ENCODE measurements at regions not wholly inside any gene's neighbourhood (a gene's known extent, or its start where the extent isn't known, plus 50 kb on each side); places are given as distances from the start of the nearest gene placed in this dataset.

DNA sequence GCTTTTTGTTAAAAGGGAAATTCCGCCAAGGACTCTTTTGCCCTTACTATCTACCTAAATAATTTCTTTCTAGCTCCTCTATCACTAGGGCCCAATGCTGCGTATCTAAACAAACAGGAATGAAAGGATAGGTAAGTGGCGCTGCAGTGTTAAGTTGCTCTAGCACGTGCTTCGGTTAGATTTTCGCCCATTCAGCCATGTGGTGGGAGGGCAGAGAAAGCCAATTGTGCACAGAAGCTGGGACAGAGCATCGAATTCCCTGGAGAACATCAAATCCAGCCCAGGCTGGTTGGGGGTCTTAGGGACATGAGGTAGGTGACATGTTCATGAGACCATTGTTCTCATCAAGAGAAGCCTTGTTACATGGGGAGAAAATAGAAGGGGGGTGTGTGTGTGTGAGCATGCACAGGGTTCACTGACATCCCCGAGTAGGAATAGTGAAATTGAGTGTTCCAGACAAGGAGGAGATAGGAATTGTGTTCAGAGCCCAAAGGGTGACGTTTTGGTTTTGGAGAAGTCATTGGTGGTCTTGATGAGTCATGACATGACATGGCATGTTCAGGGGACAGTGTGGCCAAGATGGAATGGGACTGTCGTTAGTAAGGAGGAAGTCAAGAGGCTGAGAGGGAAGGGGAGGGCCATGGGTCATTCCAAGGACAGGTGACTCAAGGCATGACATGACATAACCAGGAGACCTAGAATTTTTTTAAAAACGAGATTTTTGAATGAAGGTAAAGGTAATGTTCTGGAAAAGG, 107.1 kb downstream of the TLR5 start:
- H3K36me3 ChIP-seq (ENCODE audit: control insufficient read depth, insufficient read depth, low read length): no peaks in the 10 kb centered on the region
- POLR2A ChIA-PET: no interaction called here
- CTCF ChIA-PET: interaction anchor here (1.1 kb wide), 1 partner anchor 12 kb away, joined by 5 read pairs; no protein-coding TSS in a partner anchor
- H3K4me3 ChIP-seq (ENCODE audit: low read depth, low read length): no peak overlapping the region
- no peak for DNase-seq (ENCODE audit: low read depth)
- no peak for TF ChIP-seq CTCF (IDR thresholded peaks at IDR 0.05; ENCODE audit: insufficient read depth, low read depth, low read length)
- H3K27me3 ChIP-seq (ENCODE audit: control insufficient read depth, insufficient read depth, low read length): peaks cover 5% of the 10 kb centered on the region

DNA sequence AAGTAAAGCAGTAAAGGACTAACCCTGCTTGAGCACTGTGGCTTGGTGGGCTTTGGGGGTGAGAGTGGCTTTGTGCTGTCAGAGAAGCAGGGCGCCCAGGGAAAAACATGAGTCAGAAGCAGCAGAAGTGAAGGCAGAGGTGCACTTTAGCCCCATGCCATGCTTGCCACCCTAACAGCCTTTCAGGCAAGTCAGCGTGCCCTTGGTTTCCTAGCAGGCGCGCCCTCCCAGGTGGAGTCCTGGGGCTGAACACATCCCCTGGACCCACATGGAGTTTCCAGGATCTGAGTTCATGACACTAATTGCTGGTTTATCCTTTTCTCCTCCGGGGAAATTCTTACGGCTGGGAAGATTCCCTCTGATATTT, 106.6 kb downstream of the TLR5 start:
- Histone ChIP-seq H3K27me3 (ENCODE audit: control insufficient read depth, insufficient read depth, low read length) (peaks cover 5% of the 10 kb centered on the region), H3K36me3 (ENCODE audit: control insufficient read depth, insufficient read depth, low read length) (no peaks in the 10 kb centered on the region), H3K4me3 (ENCODE audit: low read depth, low read length) (no peak overlapping the region)
- TF ChIP-seq CTCF (IDR thresholded peaks at IDR 0.05; ENCODE audit: insufficient read depth, low read depth, low read length): no peak
- DNase-seq (ENCODE audit: low read depth): no peak
- ChIA-PET CTCF (no interaction called here), POLR2A (no interaction called here)

DNA sequence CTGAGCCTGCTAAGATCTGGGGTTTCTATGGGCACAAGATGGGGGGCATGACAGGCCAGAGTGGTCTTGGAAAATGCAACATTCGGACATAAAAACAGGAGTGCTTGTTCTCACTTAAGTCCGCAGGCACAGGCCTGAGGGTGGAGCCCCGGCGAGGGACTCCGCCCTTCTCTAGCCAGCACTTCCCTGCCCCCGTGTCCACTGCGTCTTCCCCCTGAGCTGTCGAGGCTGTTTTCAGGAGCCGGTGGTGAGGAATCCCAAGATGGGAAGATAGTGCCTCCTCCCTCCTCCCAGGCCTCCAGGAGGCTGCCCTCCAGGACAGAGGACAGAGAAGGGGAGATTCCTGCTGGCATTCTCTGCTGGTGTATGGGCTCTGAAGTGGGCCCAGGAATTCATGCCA, 105.2 kb downstream of the TLR5 start:
- DNase-seq (ENCODE audit: low read depth): no peak
- Histone ChIP-seq H3K4me3 (ENCODE audit: low read depth, low read length) (no peak overlapping the region), H3K36me3 (ENCODE audit: control insufficient read depth, insufficient read depth, low read length) (no peaks in the 10 kb centered on the region), H3K27me3 (ENCODE audit: control insufficient read depth, insufficient read depth, low read length) (peaks cover 5% of the 10 kb centered on the region)
- ChIA-PET POLR2A (no interaction called here), CTCF (no interaction called here)
- TF ChIP-seq CTCF (IDR thresholded peaks at IDR 0.05; ENCODE audit: insufficient read depth, low read depth, low read length): no peak

DNA sequence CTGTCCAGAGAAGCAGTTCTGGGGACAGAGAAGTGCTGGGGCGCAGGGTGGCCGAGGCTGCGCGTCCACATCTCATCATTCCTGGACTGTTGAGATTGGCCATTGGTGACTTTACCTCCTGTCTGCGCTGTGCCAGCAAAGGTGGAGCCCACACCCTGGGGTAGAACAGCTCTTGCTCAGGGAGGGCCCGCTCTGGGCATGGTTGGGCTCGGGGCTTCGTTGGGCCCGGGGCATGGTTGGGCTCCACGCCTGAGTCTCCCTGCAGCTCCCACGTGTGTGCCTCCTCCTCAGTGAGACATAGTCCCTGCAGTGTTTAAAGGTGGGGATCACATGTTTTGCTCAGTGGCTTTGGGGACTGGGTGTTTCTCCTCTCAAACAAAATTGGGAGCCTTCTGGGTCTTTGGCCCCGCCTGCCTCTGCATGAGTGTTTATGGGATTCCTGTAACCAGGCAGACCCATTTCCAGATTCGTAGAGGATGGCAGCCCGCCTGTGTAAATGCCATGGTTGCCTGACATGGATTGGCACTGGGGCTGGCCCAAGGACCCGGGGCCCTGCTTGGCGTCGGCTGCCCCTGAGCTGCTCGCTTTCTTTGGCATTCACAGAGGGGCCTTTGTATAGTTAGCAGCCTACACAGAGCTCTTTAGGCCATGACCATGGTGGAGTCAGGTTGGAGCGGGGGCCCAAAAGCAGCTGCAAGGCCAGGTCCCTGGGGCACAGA, 104.6 kb downstream of the TLR5 start:
- POLR2A ChIA-PET: no interaction called here
- Histone ChIP-seq H3K27me3 (ENCODE audit: control insufficient read depth, insufficient read depth, low read length) (peaks cover 5% of the 10 kb centered on the region), H3K36me3 (ENCODE audit: control insufficient read depth, insufficient read depth, low read length) (no peaks in the 10 kb centered on the region), H3K4me3 (ENCODE audit: low read depth, low read length) (no peak overlapping the region)
- DNase-seq (ENCODE audit: low read depth): no peak
- CTCF ChIA-PET: no interaction called here
- TF ChIP-seq CTCF (IDR thresholded peaks at IDR 0.05; ENCODE audit: insufficient read depth, low read depth, low read length): no peak

GRCh38 chr1:223039990-223040389, 103.1 kb downstream of the TLR5 start:
- Histone ChIP-seq H3K36me3 (ENCODE audit: control insufficient read depth, insufficient read depth, low read length) (no peaks in the 10 kb centered on the region), H3K27me3 (ENCODE audit: control insufficient read depth, insufficient read depth, low read length) (peaks cover 5% of the 10 kb centered on the region), H3K4me3 (ENCODE audit: low read depth, low read length) (no peak overlapping the region)
- TF ChIP-seq CTCF (IDR thresholded peaks at IDR 0.05; ENCODE audit: insufficient read depth, low read depth, low read length): no peak
- ChIA-PET CTCF (interaction anchor here (0.6 to 0.8 kb wide), 2 partner anchors 10 to 237 kb away, joined by 3 read pairs; no protein-coding TSS in a partner anchor), POLR2A (no interaction called here)
- DNase-seq (ENCODE audit: low read depth): no peak

Data from BJ (cell line).